ENCODE measurements at regions not wholly inside any gene's neighbourhood (a gene's known extent, or its start where the extent isn't known, plus 50 kb on each side); places are given as distances from the start of the nearest gene placed in this dataset.

DNA sequence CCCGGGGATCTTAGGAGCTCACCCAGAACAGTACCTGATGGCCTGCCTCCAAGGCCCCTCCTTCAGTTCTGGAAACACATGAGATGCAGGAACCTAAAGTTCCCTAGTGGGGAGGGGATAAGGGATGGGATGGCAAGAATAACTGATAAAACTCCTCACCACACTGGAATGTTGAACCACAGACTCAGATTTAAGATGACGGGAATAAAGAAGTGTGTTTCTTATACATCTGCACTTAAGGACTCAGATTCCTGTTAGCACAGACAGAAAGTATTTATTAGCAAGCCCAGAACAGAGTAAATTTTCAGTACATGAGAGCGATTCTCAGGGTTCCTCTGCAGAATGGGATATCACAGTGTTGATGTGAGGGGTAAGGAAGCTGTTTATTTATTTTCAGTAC is 245.2 kb downstream of the TLE3 start:
- no peak for DNase-seq

DNA sequence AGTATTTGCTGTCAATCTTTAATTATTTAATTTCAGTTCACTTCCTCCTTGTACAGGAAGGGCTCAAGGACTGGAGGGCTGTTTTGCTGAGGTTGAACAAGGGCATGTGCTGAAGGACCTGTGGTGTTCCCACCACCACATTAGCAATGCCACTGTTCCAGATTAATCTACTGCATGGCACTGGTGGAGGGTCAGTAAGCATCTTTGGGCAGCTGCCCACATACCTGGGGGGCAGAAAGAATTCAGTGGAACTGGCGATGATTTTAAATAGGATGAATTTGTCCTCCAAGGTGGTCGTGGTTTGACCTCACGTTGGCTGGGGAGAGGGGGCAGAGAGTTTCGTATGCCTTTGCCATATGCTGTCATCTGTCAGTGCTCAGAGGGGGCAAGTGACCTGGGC is 244.8 kb downstream of the TLE3 start:
- no peak for DNase-seq

DNA sequence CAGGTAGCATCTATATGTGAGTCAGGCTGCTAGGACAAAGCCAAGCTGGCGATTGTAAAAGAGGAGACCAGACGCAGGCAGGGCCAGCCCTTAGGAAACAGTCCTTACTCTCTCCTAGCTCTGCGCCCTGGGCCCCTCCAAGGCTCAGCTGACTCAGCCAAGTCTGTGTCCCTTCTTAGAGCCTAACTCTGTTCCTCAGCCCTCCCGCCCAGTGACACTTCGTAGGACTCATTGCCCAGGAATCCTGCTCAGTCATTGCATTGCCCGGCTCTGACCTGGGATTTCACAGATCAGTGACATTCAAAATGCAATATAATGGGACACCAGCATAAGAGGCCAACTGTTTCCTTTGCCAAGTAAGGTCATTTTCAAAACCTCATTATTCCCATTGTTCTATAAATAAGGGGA is 244.2 kb downstream of the TLE3 start:
- no peak for DNase-seq

DNA sequence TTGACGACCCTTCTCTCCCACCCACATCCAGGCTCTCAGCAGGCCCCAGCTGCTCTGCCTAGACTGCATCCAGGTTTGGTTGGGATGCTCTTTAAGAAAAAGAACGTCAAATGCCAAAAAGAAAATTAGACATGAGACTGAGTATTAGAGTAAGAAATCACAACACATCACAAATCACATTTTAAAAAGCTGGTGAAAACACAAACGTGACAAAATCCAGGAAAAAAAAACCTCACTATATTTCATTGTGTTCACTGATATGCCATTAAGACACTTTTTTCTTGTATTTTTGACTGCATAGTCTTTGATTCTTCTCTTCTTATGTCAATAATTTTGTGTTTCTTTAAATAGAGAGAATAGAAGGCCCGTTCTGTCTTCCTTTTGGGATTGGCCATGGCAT is 243.7 kb downstream of the TLE3 start:
- DNase-seq: no peak

DNA sequence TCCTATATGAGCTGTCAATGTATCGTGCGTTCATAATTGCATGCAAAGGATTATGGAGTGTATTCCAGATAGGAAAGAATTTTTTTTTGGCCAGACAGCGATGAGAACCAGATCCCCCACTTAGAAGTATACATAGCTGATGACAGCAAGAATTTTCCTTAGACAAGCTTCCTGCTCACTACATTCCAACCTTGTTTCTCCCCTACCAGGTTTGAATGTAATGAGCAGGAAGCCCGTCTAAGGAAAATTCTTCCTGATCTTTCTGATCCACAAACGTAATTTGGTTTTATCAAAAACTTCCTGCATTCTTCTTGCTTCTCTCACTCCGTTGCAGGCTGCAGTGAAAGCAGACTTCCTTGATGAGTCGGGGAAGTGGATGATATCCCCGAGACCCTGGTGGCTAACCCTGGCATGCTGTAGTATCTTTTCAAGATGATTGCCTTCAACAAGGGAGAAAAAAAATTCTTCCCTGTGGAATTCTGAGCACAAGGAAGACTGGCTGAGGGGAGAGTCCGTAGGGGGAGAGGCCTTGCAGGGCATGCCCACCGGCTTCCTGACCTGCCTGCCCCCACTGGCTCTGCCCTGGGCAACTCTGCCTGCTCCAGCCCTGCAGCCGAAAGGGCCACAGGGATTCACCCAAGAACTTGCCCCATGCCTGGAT is 243.1 kb downstream of the TLE3 start:
- DNase-seq: no peak

DNA sequence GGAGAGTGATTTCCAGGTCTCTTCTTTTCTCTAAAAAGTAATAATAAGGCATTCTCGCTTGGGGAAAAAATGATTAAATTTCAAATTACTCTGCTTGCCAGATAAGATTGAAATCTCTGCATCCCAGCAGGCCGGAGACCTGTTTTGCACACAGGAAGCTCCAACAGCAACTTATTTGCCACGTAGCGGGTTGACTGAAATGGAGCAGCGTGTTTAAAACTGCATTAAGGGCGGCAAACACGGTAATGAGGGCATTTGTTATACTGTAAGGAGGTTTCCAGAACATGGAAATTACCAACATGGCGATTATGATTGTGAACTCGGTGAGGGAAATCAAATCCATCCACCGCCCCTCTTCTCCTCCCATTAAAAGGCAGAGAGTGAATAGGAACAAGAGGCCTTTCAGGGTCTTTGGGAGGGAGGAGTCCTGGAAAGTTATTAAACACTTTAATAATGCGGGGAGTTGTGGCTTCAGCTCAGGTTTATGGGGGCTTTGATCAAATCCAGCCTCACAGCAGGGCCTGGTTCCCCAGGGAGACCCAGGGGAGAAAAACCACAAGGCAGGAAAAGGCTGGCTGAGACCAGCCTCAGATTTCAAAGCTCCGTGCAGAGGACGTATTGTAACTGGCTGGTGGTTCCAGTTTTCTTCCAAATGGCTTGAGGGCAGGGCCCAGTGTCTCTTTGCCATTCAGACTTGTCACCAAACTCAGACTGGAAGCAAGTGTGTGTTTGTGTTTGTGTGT is 242.3 kb downstream of the TLE3 start:
- DNase-seq: no peak

DNA sequence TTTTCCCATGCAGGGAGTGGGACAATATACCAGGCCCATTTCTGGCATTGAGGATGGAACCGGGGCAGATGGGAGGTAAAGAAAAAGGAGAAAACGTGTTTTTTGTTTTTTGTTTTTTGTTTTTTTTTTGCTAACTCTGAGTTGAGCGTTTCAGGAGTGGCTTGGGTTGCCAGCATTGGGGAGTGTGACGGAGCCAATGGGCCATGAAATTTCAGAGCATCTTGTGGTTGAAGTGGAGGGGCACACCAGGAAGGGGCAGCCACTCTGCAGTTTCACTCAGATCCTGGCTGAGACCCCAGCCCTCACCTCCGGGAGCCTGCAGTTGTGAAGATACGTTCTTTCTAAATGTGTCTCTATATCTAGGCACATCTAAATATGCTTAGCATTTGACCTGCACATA is 240.5 kb downstream of the TLE3 start:
- DNase-seq: no peak

DNA sequence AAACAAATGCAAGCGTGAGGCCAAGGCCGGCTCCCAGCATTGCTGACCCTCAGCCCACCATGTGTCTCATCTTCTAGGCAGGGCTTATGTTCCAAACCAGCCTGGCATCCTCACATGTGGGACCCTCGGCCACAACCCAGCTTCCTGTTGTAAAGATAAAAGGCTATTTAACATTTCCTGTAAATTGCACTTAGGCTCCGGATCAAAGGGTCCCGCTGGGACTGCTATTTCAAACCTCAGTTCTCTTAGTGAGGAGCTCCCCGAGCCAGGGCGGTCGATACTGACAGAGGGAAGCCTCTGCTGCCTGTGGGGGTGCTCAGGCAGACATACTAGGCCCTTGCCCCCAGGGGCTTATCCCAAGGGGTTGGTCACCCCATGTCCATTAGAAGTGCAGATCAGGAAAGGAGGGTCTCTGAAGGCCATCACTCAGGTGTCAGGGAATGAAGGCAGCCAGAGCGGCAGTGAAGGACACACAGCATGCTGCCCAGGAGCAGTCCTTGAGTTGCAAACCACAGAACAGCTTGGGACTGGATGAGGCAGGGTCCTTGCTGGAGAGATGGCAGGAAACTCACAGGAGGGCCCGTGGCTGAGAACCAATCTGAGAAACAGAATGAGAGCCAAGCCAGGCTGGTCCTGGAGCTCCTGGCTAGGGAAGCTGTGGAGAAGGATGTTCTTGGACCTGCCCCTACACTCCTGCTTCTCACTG is 239.9 kb downstream of the TLE3 start:
- peak; percentile 62 for DNase-seq

DNA sequence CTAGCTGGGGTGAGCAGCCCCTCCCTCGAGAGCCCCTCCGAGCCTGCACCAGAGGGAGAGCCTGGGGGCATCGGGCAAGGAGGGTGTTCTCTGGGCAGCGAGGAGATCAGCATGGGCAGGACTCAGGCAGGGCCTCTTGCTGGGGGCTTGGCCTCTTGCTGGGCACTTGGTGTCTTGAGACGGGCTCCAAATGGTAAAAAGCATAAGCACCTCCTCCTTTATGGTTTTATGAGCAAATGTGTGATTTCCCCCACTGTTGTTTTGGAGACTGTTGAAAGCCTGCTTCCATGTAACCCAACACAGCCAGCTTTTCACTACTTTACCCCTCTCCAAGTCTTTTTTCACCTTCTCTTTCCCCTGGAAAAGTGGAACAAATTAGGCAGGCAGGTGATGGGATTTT is 239.3 kb downstream of the TLE3 start:
- DNase-seq: no peak

DNA sequence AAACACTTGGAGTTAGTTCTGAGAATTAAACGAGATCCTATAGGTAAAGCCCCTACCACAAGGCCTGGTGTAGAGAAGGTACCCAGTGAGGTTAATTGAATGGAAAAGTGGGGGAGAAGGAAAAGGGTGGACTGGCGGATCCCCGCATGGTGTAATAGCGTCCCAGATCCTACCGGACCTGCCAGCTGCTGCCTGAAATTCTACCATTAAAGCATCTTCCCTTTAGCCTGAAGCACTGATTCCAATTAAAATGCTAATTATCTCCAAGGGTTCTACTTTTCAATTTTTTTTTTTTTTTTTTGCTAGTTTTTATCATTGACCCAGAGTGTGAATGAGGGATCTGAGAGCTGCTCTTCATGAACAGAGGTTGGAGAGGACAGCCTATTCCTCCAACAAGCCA is 237.9 kb downstream of the TLE3 start:
- DNase-seq: no peak

DNA sequence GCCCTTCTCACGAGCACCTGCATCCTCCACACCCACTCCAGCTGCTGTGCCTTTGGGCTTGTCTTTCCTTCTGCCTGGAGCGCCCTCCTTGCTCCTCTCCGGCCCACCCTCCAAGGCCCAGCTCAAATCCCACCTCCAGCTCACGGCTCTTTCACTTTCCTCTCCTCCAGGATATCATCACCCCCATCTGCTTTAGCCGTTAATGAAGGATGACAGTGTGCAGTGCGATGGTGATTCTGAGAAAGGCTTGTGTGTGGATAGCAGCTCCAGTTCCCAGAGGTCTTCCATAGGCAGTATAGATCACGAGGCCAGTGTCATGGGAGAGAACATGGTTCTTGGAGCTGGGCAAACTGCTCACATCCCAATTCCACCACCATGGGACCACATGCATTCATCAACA is 237.4 kb downstream of the TLE3 start:
- no peak for DNase-seq

DNA sequence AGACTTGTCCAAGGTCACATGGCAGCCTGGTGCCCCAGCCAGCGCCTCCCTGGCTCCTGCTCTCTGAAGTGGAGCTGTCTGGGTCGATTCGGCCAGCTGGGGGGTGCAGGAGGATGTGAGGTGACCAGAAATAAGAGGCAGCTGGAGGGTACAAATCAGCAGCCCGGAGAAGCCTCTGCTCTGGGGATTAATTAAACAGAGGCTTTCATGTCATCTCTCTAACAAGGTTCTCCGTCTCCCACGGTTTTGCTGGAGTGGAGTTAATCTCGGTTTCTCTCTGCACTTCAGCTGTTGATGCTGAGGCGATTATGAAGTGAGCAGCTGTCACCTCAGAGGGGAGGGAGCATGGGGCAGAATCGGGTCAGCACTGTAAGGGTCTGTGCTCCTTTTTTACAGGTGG is 236.8 kb downstream of the TLE3 start:
- DNase-seq: no peak

DNA sequence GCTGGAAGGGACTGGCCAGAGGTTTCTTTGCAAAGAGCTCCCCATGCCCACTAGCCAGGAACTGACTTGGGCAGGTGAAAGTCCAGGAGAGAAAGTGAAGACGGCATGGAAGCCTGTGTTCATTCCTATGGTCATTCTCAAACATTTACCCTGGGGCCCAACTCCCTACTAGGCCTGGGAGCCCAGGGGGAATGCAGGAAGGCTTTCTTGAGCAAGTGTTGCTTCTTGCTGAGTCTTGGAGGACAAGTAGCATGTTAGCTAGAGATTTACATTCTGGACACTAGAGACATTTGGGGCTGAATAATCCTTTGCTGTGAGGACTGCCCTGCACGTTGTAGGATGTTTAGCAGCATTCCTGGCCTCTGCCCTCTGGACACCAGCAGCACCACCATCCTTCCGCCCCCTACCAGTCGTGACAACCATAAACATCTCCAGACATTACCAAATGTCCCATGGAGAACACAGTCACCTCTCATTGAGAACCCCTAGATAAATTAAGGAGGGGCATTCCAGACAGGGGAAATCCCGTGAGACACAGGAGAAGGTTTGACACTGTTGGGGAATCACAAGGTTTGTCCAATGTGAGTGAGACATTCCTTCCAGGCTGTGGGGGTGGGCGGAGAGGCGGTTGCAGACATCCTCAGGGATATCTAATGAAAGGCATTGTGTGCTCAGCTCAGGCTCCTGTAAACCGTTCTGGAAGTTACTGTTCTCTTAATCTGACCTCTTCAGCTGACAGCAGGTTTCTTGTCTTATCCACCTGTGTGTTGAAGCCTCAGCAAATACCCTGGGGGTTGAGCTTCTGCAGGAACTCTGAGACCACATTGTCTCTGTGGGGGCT is 236.2 kb downstream of the TLE3 start:
- DNase-seq: no peak

DNA sequence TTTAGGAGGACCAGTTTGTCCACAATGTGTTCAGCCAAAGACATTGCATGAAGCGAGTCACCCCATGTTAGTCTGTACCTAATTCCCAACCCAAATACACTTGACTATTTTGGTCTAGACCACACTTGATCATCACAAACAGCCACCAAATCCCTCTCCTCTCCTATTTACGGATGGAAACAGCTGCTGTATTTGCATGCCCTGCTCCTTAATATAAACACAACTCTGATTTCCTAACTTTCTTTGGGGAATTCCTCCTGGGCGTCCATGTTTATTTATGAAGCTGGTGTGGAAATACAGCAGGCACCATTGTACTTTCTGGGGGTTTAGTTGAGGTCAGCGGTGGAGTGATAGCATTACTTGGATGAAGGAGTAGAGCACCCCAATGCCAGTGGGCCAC is 235.2 kb downstream of the TLE3 start:
- DNase-seq: no peak

DNA sequence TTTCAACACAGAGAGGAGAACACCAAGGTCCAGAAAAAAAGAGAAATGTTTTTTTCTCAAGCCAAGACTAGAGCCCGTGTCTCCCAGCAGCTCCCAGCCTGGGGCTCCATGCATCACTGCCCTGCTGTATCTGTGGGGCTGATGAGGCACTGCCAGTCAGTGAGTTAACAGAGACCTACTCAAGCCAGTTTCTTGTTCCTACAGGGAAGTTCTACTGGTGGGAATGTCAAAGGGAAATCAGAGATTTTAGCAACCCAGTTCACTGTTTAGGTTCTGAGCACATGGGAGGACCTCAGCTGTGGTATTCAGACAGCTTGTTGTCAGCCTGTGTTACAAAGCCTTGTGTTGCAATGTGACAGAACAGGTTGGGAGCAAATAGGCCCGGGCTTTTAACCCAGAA is 234.3 kb downstream of the TLE3 start:
- DNase-seq: no peak

DNA sequence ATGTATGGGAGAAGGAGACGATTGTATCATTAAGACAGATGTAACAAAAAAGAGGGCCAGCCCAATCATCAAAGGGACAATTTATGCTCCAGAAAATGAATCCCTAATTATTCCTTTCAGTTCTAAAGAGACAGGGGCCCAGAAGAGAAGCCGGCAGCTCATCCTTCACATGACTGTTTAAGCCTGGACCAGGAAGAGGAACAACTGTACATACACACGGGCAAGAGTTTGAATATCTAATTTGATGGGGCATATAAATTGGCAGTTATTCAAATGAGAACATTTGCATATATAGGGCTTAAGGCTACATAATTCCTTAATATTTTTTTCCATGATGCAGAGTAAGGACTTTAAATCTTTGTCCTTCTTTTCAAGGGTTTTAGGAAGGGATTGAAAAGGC is 232.3 kb downstream of the TLE3 start:
- no peak for DNase-seq

DNA sequence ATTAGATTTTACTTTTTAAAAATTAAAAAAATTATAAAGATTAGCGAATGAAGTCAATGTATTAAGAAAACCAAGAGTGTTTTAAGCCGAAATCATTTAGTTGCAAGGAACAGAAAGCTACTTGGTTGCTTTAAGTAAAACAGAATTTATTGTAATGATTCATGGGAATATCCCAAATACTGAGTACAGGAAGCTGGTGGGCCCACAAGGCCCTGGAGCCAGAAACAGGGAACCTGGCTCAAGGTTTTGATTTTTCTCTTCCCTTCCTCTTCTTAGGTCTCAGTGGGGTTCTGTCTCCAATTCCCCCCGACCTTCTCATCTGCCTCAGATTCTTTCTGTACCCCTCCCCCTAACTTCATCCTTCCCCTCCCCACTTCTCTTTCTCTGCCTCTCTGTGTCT is 229.0 kb downstream of the TLE3 start:
- DNase-seq: no peak

DNA sequence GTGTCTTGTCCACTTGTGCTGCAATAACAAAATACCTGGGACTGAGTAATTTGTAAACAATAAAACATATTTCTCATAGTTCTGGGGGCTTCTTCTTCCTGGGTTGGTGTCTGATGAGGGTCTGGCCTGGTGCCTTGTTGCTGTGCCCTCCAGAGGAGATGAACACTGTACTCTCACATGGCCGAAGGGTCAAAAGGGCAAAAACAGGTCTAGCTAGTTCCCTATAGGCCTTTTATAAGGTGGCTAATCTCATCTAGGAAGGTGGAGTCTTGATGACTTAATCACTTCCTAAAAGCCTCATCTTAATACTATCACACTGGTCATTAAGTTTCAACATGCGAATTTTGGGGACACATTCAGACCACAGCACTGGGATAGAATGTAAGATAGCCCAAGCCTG is 228.4 kb downstream of the TLE3 start:
- no peak for DNase-seq

DNA sequence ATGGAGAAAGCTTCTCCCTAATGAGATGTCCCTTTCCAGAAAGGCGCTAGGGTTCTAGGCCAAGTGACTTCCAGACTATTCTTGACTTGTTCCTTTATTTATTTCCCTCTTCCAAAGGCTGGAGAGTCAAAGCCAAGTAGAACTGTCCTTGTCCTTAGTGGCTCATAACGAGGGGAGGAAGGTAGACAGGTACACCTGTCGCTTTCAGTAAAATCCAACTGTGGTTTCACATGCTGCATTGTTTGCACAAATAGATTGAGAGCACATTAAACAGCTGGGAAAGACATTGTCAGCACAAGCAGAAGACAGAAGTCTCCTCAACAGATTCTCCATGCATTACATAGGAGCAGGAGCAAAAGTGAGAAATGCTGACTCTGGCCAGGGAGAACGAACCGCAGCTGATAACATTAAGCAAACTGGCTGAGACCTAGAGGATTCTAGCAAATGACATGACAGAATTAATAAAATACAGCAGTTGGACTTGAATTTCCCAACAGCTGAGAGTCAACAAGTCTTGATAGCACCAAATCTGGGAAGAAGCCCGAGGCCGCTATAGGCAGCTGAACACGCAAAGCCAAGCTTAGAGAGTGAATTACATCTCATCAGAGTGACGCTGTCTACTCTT is 227.7 kb downstream of the TLE3 start:
- no peak for DNase-seq

DNA sequence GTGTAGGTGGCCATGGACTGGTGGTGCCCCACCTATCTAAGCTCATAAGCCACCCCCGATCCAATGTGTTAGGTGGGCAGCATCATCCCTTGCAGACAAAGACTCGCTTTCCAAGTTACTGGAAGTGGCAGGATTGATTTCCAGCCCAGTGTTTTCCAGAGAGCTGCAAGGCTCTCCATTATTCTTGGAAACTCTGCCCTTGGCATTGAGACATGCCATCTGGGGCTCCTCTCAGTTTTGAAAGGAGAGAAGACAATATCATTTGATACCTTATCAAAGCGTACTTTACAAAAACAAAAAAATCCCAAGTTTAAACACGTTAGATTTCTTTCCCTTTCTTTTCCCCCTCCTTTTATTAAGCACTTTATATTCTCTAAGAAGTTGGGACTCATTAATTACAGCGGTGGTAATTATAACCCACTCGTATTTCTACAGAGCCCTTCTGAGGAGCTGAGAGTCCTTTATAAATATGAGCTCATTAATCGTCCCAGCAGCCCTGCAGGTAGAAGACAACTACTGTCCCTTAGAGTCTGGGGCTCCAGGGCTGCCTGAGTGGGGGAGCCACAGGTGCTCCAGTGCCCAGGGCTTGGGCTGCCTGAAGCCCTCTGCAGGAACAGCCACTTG is 226.1 kb downstream of the TLE3 start:
- no peak for DNase-seq

DNA sequence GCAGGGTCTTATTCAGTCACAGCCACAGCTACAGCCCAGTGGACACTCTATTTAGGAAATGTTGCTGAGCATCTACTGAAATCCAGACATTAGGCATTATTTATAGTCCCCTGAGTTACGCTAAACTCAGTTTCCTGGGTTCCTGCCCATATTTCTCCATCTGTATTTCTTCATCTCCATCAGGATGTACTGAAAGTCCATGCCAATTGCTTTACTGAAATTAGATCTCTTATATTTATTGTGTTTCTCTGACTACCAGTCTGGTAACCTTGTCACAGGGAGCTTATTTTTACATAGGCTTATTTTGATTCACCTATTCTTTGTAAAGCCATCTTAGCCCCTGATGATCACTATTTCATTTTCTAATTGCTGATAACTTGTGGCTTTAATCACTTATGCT is 223.9 kb downstream of the TLE3 start:
- DNase-seq: no peak

DNA sequence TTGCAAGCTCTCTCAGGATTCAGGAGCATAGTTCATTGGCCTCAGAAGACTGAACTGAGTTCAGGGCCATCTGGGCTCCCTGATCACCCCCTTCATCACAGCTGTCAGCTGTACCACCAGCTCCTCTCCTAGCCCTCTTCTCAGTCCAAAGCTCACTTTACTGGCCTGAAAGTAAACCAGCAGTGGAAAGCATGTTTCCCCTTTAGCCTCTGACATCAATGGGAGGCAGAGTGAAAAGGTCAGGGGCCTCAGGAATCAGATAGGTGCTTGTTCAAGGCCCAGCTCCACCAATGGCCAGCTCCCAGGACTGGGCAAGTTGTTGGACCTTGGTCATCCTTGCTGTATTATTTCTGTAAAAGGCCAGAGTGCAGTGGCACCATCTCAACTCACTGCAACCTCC is 223.4 kb downstream of the TLE3 start:
- no peak for DNase-seq
